HG03520 (cell line): ENCODE measurements at regions not wholly inside any gene's neighbourhood (a gene's known extent, or its start where the extent isn't known, plus 50 kb on each side); places are given as distances from the start of the nearest gene placed in this dataset.
A peak's percentile ranks its signal among the peaks of the same experiment; 100 is the strongest.
"Not testable (repeated sequence)": the region's sequence is repeated elsewhere in the genome, so short reads cannot be mapped to it uniquely, and the experiment has no call there.

Experiments
- ATAC-seq: cut with Tn5 transposase; IDR thresholded peaks from one replicate; pipeline ENCODE4 v1.9.1; 2021; ENCODE audit warnings: mild to moderate bottlenecking, moderate library complexity; ENCODE audit not compliant: unreplicated experiment

DNA sequence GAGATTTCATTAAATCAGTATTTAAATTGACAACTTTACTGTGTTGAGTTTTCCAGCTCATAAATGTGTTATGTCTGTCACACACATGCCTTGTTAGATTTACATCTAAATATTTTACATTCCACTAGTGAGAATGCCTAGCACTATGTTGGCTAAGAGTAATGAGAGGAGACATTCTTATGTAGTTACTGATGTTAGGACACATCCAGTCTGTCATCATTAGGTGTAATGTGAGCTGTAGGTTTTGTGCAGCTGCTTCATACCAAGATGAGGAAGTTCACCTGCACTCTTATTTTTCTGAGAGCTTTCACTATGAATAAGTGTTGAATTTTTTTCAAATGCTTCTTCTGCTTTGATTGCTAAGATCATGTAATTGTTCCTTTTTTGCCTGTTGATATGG lies 218.0 kb upstream of the IGFBP3 start:
- ATAC-seq = peak; percentile 74

DNA sequence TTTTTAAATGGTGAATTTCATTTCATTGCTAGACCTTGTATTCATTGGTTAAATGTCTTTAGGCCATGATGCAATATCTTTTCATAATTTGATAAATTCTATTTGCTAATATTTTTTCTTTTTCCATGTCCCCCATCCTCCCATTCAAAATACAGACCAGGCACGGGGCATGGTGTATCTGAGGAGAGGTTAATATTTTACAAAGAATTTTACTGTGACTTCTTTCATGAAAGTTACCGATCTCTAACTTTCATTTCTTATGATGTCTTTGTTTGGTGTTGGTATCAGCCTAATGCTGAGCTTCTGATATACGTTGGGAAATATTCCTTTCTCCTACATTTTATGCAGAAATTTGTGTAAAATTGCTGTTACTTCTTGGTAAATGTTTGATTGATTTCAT lies 216.7 kb upstream of the IGFBP3 start:
- no peak for ATAC-seq

- ATAC-seq = no peak
Observed at GRCh38 chr7:46135557-46135956, 214.5 kb upstream of the IGFBP3 start.

- no peak for ATAC-seq
Observed at GRCh38 chr7:46134795-46135194, 213.7 kb upstream of the IGFBP3 start.

DNA sequence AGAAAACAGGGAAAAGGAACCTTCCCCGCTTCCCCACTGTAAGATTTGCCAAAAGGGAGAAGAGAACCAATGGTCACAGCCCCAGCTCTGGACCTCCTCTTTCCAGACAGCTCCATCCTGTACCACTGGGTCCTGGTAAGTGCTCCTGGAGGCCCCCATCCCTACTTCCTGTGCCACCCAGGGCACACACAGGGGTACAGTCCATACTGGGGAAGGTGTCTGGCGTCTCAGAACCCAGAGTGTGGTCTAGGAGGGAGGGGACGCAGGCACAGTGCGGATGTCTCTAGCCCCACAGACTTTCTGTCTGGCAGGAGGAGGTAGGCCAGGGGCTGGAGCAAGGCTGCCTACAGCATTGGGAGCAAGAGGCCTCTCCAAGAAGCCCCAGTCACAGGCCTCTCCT lies 213.3 kb upstream of the IGFBP3 start:
- no peak for ATAC-seq

DNA sequence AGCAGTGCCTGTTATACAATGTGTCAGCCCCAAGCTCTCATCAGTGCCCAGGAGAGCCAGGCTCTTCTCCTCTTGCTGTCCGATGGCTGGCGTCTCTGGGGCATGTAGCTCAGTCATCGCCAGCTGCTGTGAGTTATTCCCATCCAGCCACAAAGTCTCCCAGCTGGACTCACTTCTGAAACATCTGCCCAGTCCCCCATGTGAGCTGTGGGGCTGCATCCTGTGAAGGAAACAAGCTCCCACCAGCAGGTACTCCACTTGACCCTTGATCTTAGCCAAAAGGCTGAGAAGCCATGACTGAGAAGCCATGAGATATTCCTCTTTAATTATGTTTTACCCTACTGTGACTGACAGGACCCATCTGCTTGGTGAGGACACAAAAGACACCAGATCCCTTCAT lies 212.7 kb upstream of the IGFBP3 start:
- no peak for ATAC-seq

- ATAC-seq = no peak
Observed at GRCh38 chr7:46133072-46133471, 212.0 kb upstream of the IGFBP3 start.

GRCh38 chr7:46131916-46132795 lies 211.1 kb upstream of the IGFBP3 start:
- ATAC-seq = no peak

DNA sequence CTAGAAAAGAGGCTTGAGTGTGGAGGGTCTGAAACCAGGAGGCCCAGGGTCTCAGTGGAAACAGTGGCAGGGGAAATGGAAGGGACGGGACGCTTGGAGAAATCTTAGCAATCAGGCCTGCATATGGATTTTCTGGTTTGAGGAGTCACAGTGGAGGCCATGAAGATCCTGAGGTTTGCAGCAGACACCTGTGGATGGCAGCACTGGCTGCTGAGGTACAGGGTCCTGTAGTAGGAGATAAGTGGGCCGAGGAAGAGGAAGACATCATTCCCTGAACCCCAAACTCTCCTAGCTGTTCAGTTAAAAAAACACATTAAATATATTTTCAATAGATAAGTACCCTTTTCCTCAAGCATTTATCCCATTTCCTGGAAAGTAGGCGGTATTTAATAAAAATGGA lies 208.8 kb upstream of the IGFBP3 start:
- no peak for ATAC-seq

DNA sequence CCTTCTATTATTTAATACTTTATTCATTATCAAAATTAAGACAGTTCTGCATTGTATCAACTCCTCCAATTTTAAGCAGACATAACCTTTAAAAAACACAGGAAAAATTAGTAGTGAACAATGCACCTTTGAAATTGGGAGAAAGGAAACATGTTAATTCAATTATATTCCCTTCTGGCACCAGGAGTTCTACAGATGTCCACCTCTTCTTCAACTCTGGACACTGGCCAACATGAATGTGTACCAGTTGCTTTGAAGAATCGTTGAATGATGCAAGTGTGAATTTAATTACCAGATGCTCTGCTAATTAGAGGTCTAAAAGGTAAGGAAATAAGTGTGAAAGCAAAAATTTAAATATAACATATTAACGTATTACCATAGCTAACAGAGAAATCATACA lies 206.7 kb upstream of the IGFBP3 start:
- ATAC-seq = no peak

DNA sequence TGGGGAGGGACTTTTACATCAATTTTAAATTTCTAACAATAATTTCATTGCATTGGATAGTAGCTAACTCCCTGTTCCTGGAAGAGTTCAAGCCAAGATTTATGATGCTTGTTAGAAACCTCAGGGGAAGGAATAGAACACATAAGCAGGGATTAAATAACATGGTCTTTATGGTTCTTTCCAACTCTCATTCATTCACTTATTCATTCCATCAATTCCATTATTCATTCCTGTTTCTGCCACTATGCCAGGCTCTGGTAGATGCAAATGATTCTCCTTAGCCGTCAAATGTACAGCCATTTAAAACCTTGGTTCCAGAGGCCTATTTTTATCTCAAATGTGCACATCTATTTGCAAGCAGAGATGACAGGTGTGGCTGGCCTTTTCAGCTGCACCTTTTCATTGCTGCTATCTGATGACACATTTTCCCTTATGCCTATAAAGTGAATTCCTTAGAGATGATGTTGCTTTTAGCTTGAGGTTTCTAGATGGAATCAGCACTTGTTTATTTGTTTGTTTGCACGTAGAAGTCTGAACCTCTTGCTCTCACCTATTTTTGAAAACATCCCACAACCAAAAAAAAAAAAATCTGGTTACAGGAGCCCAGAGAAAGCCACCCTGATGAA lies 205.7 kb upstream of the IGFBP3 start:
- ATAC-seq = no peak

GRCh38 chr7:46123756-46124343 lies 202.8 kb upstream of the IGFBP3 start:
- no peak for ATAC-seq

DNA sequence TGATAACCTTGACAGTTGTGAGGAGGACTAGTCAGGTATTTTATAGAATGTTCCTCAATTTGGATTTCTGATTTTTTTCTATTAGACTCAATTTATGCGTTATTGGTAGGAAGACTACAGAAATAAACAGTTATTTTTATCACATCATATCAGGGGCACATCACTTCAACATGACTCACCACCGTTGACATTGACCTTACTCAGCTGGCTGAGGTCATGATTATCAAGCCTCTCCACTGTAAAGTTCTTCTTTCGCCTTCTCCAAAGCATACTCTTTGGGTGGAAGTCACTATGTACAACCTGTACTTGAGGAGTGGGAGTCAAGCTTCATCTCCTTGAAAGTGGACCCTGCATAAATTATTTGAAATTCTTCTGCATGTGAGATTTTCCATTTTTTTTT lies 194.3 kb upstream of the IGFBP3 start:
- no peak for ATAC-seq

- ATAC-seq = no peak
Observed at GRCh38 chr7:46109437-46109836, 188.4 kb upstream of the IGFBP3 start.

DNA sequence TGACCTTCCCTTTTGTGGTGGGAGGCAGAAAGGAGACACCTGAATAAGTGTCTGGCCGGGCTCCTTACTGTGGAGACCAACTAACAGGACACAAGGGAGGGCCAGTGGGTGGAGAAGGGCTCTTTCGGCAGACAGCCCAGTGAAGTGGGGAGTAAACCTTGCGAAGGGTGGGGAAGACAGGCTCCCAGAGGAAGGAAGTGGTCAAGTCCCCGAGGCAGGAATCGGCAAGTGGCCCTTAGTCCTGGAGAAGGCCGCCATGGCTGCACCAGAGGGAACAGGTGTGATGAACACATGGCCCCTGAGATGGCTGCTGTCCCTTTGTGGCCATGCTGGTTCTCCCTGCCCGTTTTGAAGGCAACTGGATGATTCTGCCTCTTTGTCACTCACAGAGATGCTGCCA lies 187.2 kb upstream of the IGFBP3 start:
- ATAC-seq = no peak

GRCh38 chr7:46107610-46108217 lies 186.6 kb upstream of the IGFBP3 start:
- no peak for ATAC-seq

DNA sequence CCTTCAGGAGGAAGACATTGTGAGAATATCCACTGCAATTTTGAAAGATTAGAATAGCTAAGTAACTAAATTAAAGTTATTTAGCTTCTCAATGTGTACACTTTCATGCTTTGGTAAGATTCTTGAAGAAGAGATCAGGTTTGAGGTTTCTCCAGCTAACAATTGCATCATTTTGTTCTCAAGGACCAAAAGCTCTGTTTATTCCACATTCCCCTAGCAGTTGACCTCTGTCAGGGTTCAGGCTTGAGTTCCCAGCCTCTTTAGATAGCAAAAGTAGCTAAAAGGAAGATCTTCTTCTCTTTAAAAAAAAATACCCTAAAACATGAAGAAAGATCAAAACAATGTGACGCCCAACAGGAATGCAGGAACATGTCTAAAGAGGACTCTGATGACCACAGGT lies 179.4 kb upstream of the IGFBP3 start:
- no peak for ATAC-seq

DNA sequence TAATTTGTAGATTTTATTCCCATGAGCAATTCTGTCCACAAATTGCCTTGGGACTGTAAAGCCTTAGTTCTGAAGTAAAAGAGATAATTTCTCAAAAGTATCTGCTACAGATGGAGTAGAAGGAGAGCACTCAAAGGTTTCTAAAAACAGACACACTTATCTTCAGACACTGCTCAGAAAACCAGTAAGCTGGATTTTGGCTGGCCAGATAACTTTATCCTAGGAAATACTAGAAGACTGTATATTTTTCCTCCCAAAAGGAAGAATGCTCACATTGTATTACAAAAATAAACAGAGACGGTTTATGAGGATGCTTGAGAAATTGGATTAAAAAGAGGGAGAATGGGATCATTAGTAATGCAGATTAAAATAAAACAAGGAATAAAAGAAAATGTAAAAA lies 178.0 kb upstream of the IGFBP3 start:
- ATAC-seq = no peak

- ATAC-seq = no peak
Observed at GRCh38 chr7:46091071-46091470, 170.0 kb upstream of the IGFBP3 start.

DNA sequence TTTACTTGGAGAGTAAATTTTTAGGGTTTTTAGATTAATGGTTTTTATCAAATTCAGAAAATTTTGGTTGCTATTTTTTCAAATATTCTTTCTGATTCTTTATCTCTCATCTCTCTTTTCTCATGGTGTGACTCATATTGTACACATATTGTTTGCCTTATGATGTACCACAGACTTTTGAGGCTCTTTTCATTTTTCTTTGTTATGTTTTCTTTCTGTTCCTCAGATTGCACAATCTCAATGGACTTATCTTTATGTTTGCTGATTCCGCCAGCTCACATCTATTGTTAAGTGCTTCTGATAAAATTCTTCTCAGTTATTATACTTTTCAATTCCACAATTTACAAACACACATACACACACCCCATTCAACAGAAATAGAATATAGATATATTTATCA lies 168.2 kb upstream of the IGFBP3 start:
- no peak for ATAC-seq

- not testable (repeated sequence) for ATAC-seq
Observed at GRCh38 chr7:46088486-46088885, 167.4 kb upstream of the IGFBP3 start.
